DMS53 treated with DMSO at 0.1 percent for 48 hours (cell line): ENCODE measurements at regions not wholly inside any gene's neighbourhood (a gene's known extent, or its start where the extent isn't known, plus 50 kb on each side); places are given as distances from the start of the nearest gene placed in this dataset.
"Not testable (repeated sequence)": the region's sequence is repeated elsewhere in the genome, so short reads cannot be mapped to it uniquely, and the experiment has no call there.

Experiments
- DNase-seq: peaks from one replicate; lab custom pipeline; 2025; ENCODE audit not compliant: unreplicated experiment; lab: John Stamatoyannopoulos, UW

- no peak for DNase-seq
These were observed 374.9 kb upstream of the AADAT start for GRCh38 chr4:170464614-170465197.

- no peak for DNase-seq
These were observed 357.0 kb upstream of the AADAT start for GRCh38 chr4:170446782-170447181.

- not testable (repeated sequence) for DNase-seq
These were observed 351.4 kb upstream of the AADAT start for GRCh38 chr4:170441146-170441545.

GRCh38 chr4:170428929-170429328, 339.2 kb upstream of the AADAT start:
- no peak for DNase-seq

- DNase-seq: no peak
These were observed 335.9 kb upstream of the AADAT start for GRCh38 chr4:170425521-170426143.

GRCh38 chr4:170425040-170425439, 335.3 kb upstream of the AADAT start:
- DNase-seq: no peak

- no peak for DNase-seq
These were observed 333.4 kb upstream of the AADAT start for GRCh38 chr4:170423137-170423536.

- DNase-seq: no peak
These were observed 330.5 kb upstream of the AADAT start for GRCh38 chr4:170420255-170420693.

- no peak for DNase-seq
These were observed 325.2 kb upstream of the AADAT start for GRCh38 chr4:170414961-170415360.

GRCh38 chr4:170414360-170414759, 324.6 kb upstream of the AADAT start:
- no peak for DNase-seq

GRCh38 chr4:170413951-170414350, 324.2 kb upstream of the AADAT start:
- DNase-seq: no peak

GRCh38 chr4:170400361-170400760, 310.6 kb upstream of the AADAT start:
- no peak for DNase-seq

- no peak for DNase-seq
These were observed 310.0 kb upstream of the AADAT start for GRCh38 chr4:170399581-170400293.

GRCh38 chr4:170398218-170398617, 308.5 kb upstream of the AADAT start:
- DNase-seq: no peak

GRCh38 chr4:170395773-170396172, 306.0 kb upstream of the AADAT start:
- DNase-seq: no peak

- DNase-seq: no peak
These were observed 301.4 kb upstream of the AADAT start for GRCh38 chr4:170391066-170391740.

GRCh38 chr4:170389411-170389810, 299.7 kb upstream of the AADAT start:
- DNase-seq: no peak

GRCh38 chr4:170388255-170388654, 298.5 kb upstream of the AADAT start:
- DNase-seq: no peak

GRCh38 chr4:170386971-170387370, 297.2 kb upstream of the AADAT start:
- no peak for DNase-seq

- no peak for DNase-seq
These were observed 296.8 kb upstream of the AADAT start for GRCh38 chr4:170386511-170386910.

- DNase-seq: peak; percentile 58
These were observed 285.0 kb upstream of the AADAT start for GRCh38 chr4:170374770-170375169.

- no peak for DNase-seq
These were observed 259.2 kb upstream of the AADAT start for GRCh38 chr4:170348945-170349344.
